HepG2 (cell line): ENCODE measurements at regions not wholly inside any gene's neighbourhood (a gene's known extent, or its start where the extent isn't known, plus 50 kb on each side); places are given as distances from the start of the nearest gene placed in this dataset.

Experiments used
- ATAC-seq: fragments of 200-7000 bp; cut with Tn5 transposase; 3 replicates; pipeline ENCODE4 v1.9.1; 2020; ENCODE audit warnings: mild to moderate bottlenecking, moderate library complexity
- BruUV-seq: library from RNA; stranded (reverse); fragments of 400-500 nt; replicated peaks from 2 replicates; lab custom pipeline; 2021; lab: Mats Ljungman, UMichigan
- CTCF ChIA-PET: fragments of 300-600 bp; formaldehyde crosslinking; extraction: SDS; loops from one replicate; lab custom pipeline; 2021; ENCODE audit warnings: low total read pairs, inconsistent platforms, low intra/inter-chr PET ratio; lab: Yijun Ruan, JAX
- POLR2A ChIA-PET: fragments of 350-600 bp; sonication (Branson Sonifier 250); formaldehyde crosslinking; loops from one replicate; lab custom pipeline; 2020; ENCODE audit warnings: antibody characterized with exemption, inconsistent platforms; lab: Yijun Ruan, JAX
- DNase-seq: peaks from one replicate; pipeline ENCODE4 v3.0.0-alpha.2; 2015; ENCODE audit warnings: low spot score
- FAIRE-seq: peaks from 3 replicates; lab custom pipeline; 2011; peaks lifted over from hg19 to GRCh38; lab: Jason Lieb, UNC
- H2AFZ ChIP-seq: one replicate; pipeline ENCODE4 v1.6.1; 2011; ENCODE audit warnings: low read length, inconsistent platforms
- H3K27ac ChIP-seq: fragments of 300-600 bp; 3 replicates; pipeline ENCODE4 v1.8.0; 2011; ENCODE audit warnings: mixed run types, mild to moderate bottlenecking, mixed read lengths, low read length, inconsistent platforms; ENCODE audit not compliant: insufficient read depth; ENCODE audit errors: extremely low read length
- H3K27me3 ChIP-seq, 2 experiments: fragments of 200-600 bp in 1 of 2; 2 replicates in 1 of 2; 3 replicates in 1 of 2; pipeline versions ENCODE4 v1.6.0 to v1.8.0; 2011; ENCODE audit warnings: low read length in 2 of 2, mild to moderate bottlenecking in 2 of 2, moderate library complexity in 2 of 2, inconsistent platforms in 1 of 2; ENCODE audit not compliant: insufficient read depth in 2 of 2, control insufficient read depth in 1 of 2
- H3K36me3 ChIP-seq, 2 experiments: fragments of 200-600 bp in 1 of 2; replicated peaks in 1 of 2; 2 replicates in 1 of 2; 3 replicates in 1 of 2; pipeline versions ENCODE4 v1.5.1 to v1.8.0; 2011; ENCODE audit warnings: low read length in 2 of 2, inconsistent platforms in 1 of 2; ENCODE audit not compliant: insufficient read depth in 2 of 2, control insufficient read depth in 1 of 2
- H3K4me1 ChIP-seq: 2 replicates; pipeline ENCODE4 v1.5.1; 2012; ENCODE audit warnings: low read length, inconsistent platforms; ENCODE audit not compliant: insufficient read depth
- H3K4me2 ChIP-seq: 2 replicates; pipeline ENCODE4 v1.6.0; 2011; ENCODE audit warnings: low read depth, low read length, inconsistent platforms
- H3K4me3 ChIP-seq, 3 experiments: fragments of 200-600 bp in 1 of 3; sonication (generic), shearing (Covaris generic) in 1 of 3; replicated peaks in 1 of 3; 2 replicates each; pipeline ENCODE4 v1.5.1; 2011 to 2016; ENCODE audit warnings: low read length in 3 of 3, inconsistent platforms in 2 of 3, low read depth in 2 of 3, mild to moderate bottlenecking in 2 of 3, control low read depth in 1 of 3, mixed read lengths in 1 of 3; ENCODE audit not compliant: insufficient read depth in 1 of 3
- H3K79me2 ChIP-seq: one replicate; pipeline ENCODE4 v1.6.1; 2011; ENCODE audit warnings: low read length, inconsistent platforms; ENCODE audit not compliant: insufficient read depth
- H3K9ac ChIP-seq: 2 replicates; pipeline ENCODE4 v1.6.0; 2011; ENCODE audit warnings: mild to moderate bottlenecking, low read depth, low read length, inconsistent platforms; ENCODE audit not compliant: insufficient read depth
- H3K9me3 ChIP-seq: 2 replicates; pipeline ENCODE4 v1.5.1; 2012; ENCODE audit warnings: mild to moderate bottlenecking, low read length
- H4K20me1 ChIP-seq: 2 replicates; pipeline ENCODE4 v1.6.0; 2011; ENCODE audit warnings: inconsistent platforms, mild to moderate bottlenecking, low read length, moderate library complexity; ENCODE audit not compliant: insufficient read depth
- ASH2L ChIP-seq: fragments of 300-600, 200-600 bp; sonication (generic); IDR thresholded peaks from 2 replicates; pipeline ENCODE4 v1.7.0; 2017; ENCODE audit warnings: low read depth, mild to moderate bottlenecking, moderate library complexity, mixed read lengths, low read length; ENCODE audit not compliant: insufficient read length
- ATF1 ChIP-seq: IDR thresholded peaks from 2 replicates; pipeline ENCODE4 v1.6.1; 2016; ENCODE audit warnings: mild to moderate bottlenecking, control low read depth
- CBX1 ChIP-seq: IDR thresholded peaks from one replicate; pipeline ENCODE4 v1.6.1; 2016; ENCODE audit warnings: antibody characterized with exemption, low read depth
- DNMT1 ChIP-seq: sonication (generic); formaldehyde crosslinking; IDR thresholded peaks from 2 replicates; pipeline ENCODE4 v1.5.1; 2020; ENCODE audit warnings: mild to moderate bottlenecking, missing genetic modification reagents
- JUN ChIP-seq: sonication (generic); formaldehyde crosslinking; IDR thresholded peaks from 2 replicates; pipeline ENCODE4 v1.4.0; 2020; ENCODE audit warnings: mild to moderate bottlenecking, missing genetic modification reagents
- KAT7 ChIP-seq: IDR thresholded peaks from 2 replicates; pipeline ENCODE4 v1.6.1; 2018; ENCODE audit warnings: borderline replicate concordance, missing compliant biosample characterization
- NKX3-1 ChIP-seq: sonication (generic); formaldehyde crosslinking; IDR thresholded peaks from 2 replicates; pipeline ENCODE4 v1.5.0; 2020; ENCODE audit warnings: missing genetic modification reagents
- PAWR ChIP-seq: sonication (generic); formaldehyde crosslinking; IDR thresholded peaks from 2 replicates; pipeline ENCODE4 v1.4.0; 2020; ENCODE audit warnings: missing genetic modification reagents, mild to moderate bottlenecking, borderline replicate concordance
- SP4 ChIP-seq: sonication (generic); formaldehyde crosslinking; IDR thresholded peaks from 2 replicates; pipeline ENCODE4 v1.8.1; 2023; ENCODE audit warnings: mild to moderate bottlenecking, missing genetic modification reagents
- TCF12 ChIP-seq, 2 experiments: fragments of 450-650 bp in 1 of 2; sonication (generic) in 1 of 2; formaldehyde crosslinking in 1 of 2; IDR thresholded peaks; 2 replicates each; pipeline versions ENCODE4 v1.6.1 to v1.8.0; 2017 to 2022; ENCODE audit warnings: antibody characterized with exemption in 1 of 2, mild to moderate bottlenecking in 1 of 2, missing genetic modification reagents in 1 of 2, moderate library complexity in 1 of 2
- ZKSCAN1 ChIP-seq: fragments of 150-350 bp; IDR thresholded peaks from 2 replicates; pipeline ENCODE4 v1.6.1; 2014; ENCODE audit warnings: low read length
- ZKSCAN8 ChIP-seq: IDR thresholded peaks from 2 replicates; pipeline ENCODE4 v1.6.1; 2016; ENCODE audit warnings: borderline replicate concordance, missing genetic modification reagents, missing compliant biosample characterization
- ZNF460 ChIP-seq: sonication (generic); formaldehyde crosslinking; IDR thresholded peaks from 2 replicates; pipeline ENCODE4 v1.5.1; 2020; ENCODE audit warnings: missing genetic modification reagents, mild to moderate bottlenecking, borderline replicate concordance
- ZNF775 ChIP-seq: sonication (generic); formaldehyde crosslinking; IDR thresholded peaks from 2 replicates; pipeline ENCODE4 v1.4.0; 2020; ENCODE audit warnings: missing genetic modification reagents, mild to moderate bottlenecking, moderate library complexity, borderline replicate concordance
- ZNF891 ChIP-seq: sonication (generic); formaldehyde crosslinking; IDR thresholded peaks from 2 replicates; pipeline ENCODE4 v1.5.0; 2020; ENCODE audit warnings: mild to moderate bottlenecking, missing genetic modification reagents
- WGBS: methylation state at CpG from one replicate; pipeline ENCODE4 v1.1.6; 2017; ENCODE audit warnings: low lambda C conversion rate; 5-methylcytosine and 5-hydroxymethylcytosine counted together
- in situ Hi-C: cut with HindIII; loops from 2 replicates; pipeline ENCODE4 v1.10.0; 2017; ENCODE audit warnings: low pct_unique_long_range_greater_than_20kb; ENCODE audit not compliant: extremely low pct_ligation_motif_present
- intact Hi-C: fragments of 100-400 bp; cut with micrococcal nuclease; formaldehyde crosslinking; loops from one replicate; pipeline ENCODE4 v1.10.0; 2022; ENCODE audit not compliant: unreplicated experiment
- TF ChIP-seq, protein P1 (sequence below): sonication (generic); formaldehyde crosslinking; IDR thresholded peaks from 2 replicates; pipeline ENCODE4 v1.4.0; 2020; ENCODE audit warnings: missing genetic modification reagents, mild to moderate bottlenecking, borderline replicate concordance
- TF ChIP-seq, protein P2 (sequence below): sonication (generic); formaldehyde crosslinking; IDR thresholded peaks from 2 replicates; pipeline ENCODE4 v1.4.0; 2020; ENCODE audit warnings: mild to moderate bottlenecking, missing genetic modification reagents, borderline replicate concordance
- TF ChIP-seq, protein P3 (sequence below): sonication (generic); formaldehyde crosslinking; IDR thresholded peaks from 2 replicates; pipeline ENCODE4 v1.5.0; 2020; ENCODE audit warnings: mild to moderate bottlenecking, missing genetic modification reagents, borderline replicate concordance

DNA sequence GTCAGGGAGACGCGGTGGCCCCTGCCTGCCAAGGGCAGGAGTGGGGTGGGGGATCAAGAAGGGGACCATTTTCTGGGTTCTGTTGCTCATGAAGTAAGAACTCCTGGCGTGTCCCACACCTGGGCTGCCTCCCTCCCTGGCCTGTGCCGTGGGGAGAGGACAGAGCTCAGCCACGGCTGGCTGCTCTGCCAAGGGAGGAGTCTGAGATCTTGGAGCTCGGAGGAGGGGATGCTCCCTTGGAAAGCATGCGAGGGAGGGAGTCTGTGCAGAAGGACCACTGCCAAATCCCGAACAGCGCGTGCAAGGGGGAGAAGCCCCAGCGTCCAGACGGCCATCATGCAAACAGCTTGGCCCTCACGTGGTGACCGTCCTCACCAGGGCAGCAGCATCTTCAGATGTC lies 64.2 kb upstream of the ZNF469 start:
- Histone ChIP-seq H3K9ac (no peak overlapping the region), H3K27ac (no peak overlapping the region), H3K79me2 (no peaks in the 10 kb centered on the region), H3K4me2 (no peak overlapping the region), H3K36me3 (no peaks in the 10 kb centered on the region), H3K9me3 (no peaks in the 10 kb centered on the region), H3K4me3 (no peak overlapping the region), H3K4me1 (peaks cover 16% of the 10 kb centered on the region), H3K27me3 (peaks cover 9 to 50% of the 10 kb centered on the region in 2 experiments; a peak in 4 of 5 replicates), H2AFZ (no peak overlapping the region), H4K20me1 (no peaks in the 10 kb centered on the region)
- WGBS = 36% methylated on average over 12 of the region's 14 CpGs
- POLR2A ChIA-PET = no interaction called here
- DNase-seq (no peak), ATAC-seq (no peak; the same call in 2 of the 3 replicates), FAIRE-seq (no peak)
- no peak for TF ChIP-seq TCF12 (IDR thresholded peaks at IDR 0.05)
- no peak for TF ChIP-seq TCF12 (CRISPR knock-in tag; IDR thresholded peaks at IDR 0.05)
- no peak for TF ChIP-seq PAWR (CRISPR knock-in tag)
- no peak for TF ChIP-seq ZNF460 (CRISPR knock-in tag)
- TF ChIP-seq, protein P1, sequence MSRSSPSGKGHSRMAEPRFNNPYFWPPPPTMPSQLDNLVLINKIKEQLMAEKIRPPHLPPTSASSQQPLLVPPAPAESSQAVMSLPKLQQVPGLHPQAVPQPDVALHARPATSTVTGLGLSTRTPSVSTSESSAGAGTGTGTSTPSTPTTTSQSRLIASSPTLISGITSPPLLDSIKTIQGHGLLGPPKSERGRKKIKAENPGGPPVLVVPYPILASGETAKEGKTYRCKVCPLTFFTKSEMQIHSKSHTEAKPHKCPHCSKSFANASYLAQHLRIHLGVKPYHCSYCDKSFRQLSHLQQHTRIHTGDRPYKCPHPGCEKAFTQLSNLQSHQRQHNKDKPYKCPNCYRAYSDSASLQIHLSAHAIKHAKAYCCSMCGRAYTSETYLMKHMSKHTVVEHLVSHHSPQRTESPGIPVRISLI (CRISPR knock-in tag) = no peak
- TF ChIP-seq DNMT1 (CRISPR knock-in tag) = no peak
- TF ChIP-seq, protein P2, sequence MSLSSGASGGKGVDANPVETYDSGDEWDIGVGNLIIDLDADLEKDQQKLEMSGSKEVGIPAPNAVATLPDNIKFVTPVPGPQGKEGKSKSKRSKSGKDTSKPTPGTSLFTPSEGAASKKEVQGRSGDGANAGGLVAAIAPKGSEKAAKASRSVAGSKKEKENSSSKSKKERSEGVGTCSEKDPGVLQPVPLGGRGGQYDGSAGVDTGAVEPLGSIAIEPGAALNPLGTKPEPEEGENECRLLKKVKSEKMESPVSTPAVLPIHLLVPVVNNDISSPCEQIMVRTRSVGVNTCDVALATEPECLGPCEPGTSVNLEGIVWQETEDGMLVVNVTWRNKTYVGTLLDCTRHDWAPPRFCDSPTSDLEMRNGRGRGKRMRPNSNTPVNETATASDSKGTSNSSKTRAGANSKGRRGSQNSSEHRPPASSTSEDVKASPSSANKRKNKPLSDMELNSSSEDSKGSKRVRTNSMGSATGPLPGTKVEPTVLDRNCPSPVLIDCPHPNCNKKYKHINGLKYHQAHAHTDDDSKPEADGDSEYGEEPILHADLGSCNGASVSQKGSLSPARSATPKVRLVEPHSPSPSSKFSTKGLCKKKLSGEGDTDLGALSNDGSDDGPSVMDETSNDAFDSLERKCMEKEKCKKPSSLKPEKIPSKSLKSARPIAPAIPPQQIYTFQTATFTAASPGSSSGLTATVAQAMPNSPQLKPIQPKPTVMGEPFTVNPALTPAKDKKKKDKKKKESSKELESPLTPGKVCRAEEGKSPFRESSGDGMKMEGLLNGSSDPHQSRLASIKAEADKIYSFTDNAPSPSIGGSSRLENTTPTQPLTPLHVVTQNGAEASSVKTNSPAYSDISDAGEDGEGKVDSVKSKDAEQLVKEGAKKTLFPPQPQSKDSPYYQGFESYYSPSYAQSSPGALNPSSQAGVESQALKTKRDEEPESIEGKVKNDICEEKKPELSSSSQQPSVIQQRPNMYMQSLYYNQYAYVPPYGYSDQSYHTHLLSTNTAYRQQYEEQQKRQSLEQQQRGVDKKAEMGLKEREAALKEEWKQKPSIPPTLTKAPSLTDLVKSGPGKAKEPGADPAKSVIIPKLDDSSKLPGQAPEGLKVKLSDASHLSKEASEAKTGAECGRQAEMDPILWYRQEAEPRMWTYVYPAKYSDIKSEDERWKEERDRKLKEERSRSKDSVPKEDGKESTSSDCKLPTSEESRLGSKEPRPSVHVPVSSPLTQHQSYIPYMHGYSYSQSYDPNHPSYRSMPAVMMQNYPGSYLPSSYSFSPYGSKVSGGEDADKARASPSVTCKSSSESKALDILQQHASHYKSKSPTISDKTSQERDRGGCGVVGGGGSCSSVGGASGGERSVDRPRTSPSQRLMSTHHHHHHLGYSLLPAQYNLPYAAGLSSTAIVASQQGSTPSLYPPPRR (CRISPR knock-in tag) = no peak
- no peak for TF ChIP-seq ZNF891
- no peak for TF ChIP-seq SP4 (CRISPR knock-in tag)
- no peak for TF ChIP-seq NKX3-1 (CRISPR knock-in tag)
- TF ChIP-seq, protein P3, sequence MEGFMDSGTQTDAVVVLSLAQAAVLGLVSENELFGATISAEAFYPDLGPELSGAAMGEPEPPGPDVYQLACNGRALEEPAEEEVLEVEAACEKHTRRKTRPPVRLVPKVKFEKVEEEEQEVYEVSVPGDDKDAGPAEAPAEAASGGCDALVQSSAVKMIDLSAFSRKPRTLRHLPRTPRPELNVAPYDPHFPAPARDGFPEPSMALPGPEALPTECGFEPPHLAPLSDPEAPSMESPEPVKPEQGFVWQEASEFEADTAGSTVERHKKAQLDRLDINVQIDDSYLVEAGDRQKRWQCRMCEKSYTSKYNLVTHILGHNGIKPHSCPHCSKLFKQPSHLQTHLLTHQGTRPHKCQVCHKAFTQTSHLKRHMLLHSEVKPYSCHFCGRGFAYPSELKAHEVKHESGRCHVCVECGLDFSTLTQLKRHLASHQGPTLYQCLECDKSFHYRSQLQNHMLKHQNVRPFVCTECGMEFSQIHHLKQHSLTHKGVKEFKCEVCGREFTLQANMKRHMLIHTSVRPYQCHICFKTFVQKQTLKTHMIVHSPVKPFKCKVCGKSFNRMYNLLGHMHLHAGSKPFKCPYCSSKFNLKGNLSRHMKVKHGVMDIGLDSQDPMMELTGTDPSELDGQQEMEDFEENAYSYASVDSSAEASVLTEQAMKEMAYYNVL (CRISPR knock-in tag) = no peak
- no peak for TF ChIP-seq KAT7 (CRISPR knock-in tag)
- no peak for TF ChIP-seq ZKSCAN1
- TF ChIP-seq ZKSCAN8 (CRISPR knock-in tag) = no peak
- no peak for TF ChIP-seq JUN (CRISPR knock-in tag)
- no peak for TF ChIP-seq ASH2L
- no peak for TF ChIP-seq CBX1
- no peak for TF ChIP-seq ATF1 (CRISPR knock-in tag)
- no peak for TF ChIP-seq ZNF775
- in situ Hi-C loops (no loop called here), intact Hi-C loops (no loop called here)
- CTCF ChIA-PET = no interaction called here
- no TSS peak for BruUV-seq
